Neutrophil (primary cell): ENCODE measurements at regions not wholly inside any gene's neighbourhood (a gene's known extent, or its start where the extent isn't known, plus 50 kb on each side); places are given as distances from the start of the nearest gene placed in this dataset.

Experiments
- H3K27ac ChIP-seq: fragments of 200-600 bp; sonication (generic); 2 replicates; pipeline ENCODE4 v1.5.1; 2016; ENCODE audit warnings: mild to moderate bottlenecking, moderate library complexity
- H3K27me3 ChIP-seq: fragments of 200-600 bp; sonication (generic); 2 replicates; pipeline ENCODE4 v1.6.0; 2016; ENCODE audit warnings: mild to moderate bottlenecking
- H3K36me3 ChIP-seq: fragments of 200-600 bp; sonication (generic); 2 replicates; pipeline ENCODE4 v1.5.1; 2017
- H3K4me1 ChIP-seq, 2 experiments: fragments of 200-600 bp in 1 of 2; sonication (generic) in 1 of 2; 1 replicate in 1 of 2; 2 replicates in 1 of 2; pipeline versions ENCODE4 v1.5.1 to v1.6.1; 2013 to 2016; ENCODE audit warnings: low read depth in 1 of 2, low read length in 1 of 2, mild to moderate bottlenecking in 1 of 2, moderate library complexity in 1 of 2; ENCODE audit not compliant: control insufficient read depth in 1 of 2, insufficient read depth in 1 of 2
- H3K4me3 ChIP-seq, 2 experiments: fragments of 200-600 bp in 1 of 2; sonication (generic) in 1 of 2; 1 replicate in 1 of 2; 2 replicates in 1 of 2; pipeline ENCODE4 v1.5.1; 2013 to 2016; ENCODE audit warnings: low read depth in 1 of 2, low read length in 1 of 2, mild to moderate bottlenecking in 1 of 2, moderate library complexity in 1 of 2
- H3K9me3 ChIP-seq: fragments of 200-600 bp; sonication (generic); 2 replicates; pipeline ENCODE4 v1.5.1; 2016
- CTCF ChIP-seq: fragments of 200-600 bp; sonication (generic); IDR thresholded peaks from 2 replicates; pipeline ENCODE4 v1.5.1; 2016; ENCODE audit warnings: antibody characterized with exemption

GRCh38 chr4:72902354-72902753 lies 167.2 kb downstream of the COX18 start:
- Histone ChIP-seq H3K4me3 (no peak overlapping the region), H3K36me3 (no peaks in the 10 kb centered on the region), H3K27me3 (no peaks in the 10 kb centered on the region), H3K9me3 (no peaks in the 10 kb centered on the region), H3K4me1 (no peaks in the 10 kb centered on the region), H3K27ac (no peak overlapping the region)
- no peak for TF ChIP-seq CTCF

GRCh38 chr4:72901553-72901952 lies 168.0 kb downstream of the COX18 start:
- H3K27me3 ChIP-seq = no peaks in the 10 kb centered on the region
- no peaks in the 10 kb centered on the region for H3K36me3 ChIP-seq
- no peak overlapping the region for H3K27ac ChIP-seq
- no peak overlapping the region for H3K4me3 ChIP-seq
- H3K9me3 ChIP-seq = no peaks in the 10 kb centered on the region
- H3K4me1 ChIP-seq = no peaks in the 10 kb centered on the region
- TF ChIP-seq CTCF = no peak

- Histone ChIP-seq H3K27me3 (no peaks in the 10 kb centered on the region), H3K4me3 (no peak overlapping the region), H3K36me3 (no peaks in the 10 kb centered on the region), H3K4me1 (no peaks in the 10 kb centered on the region), H3K27ac (no peak overlapping the region), H3K9me3 (no peaks in the 10 kb centered on the region)
- TF ChIP-seq CTCF = no peak
These were observed 168.6 kb downstream of the COX18 start for GRCh38 chr4:72900952-72901351.

- H3K27ac ChIP-seq = no peak overlapping the region
- no peaks in the 10 kb centered on the region for H3K9me3 ChIP-seq
- no peaks in the 10 kb centered on the region for H3K36me3 ChIP-seq
- no peak overlapping the region for H3K4me3 ChIP-seq
- no peak for TF ChIP-seq CTCF
- no peaks in the 10 kb centered on the region for H3K4me1 ChIP-seq
- H3K27me3 ChIP-seq = no peaks in the 10 kb centered on the region
These were observed 169.9 kb downstream of the COX18 start for GRCh38 chr4:72899621-72900020.

- no peaks in the 10 kb centered on the region for H3K9me3 ChIP-seq
- H3K36me3 ChIP-seq = no peaks in the 10 kb centered on the region
- no peaks in the 10 kb centered on the region for H3K4me1 ChIP-seq
- H3K27me3 ChIP-seq = no peaks in the 10 kb centered on the region
- no peak for TF ChIP-seq CTCF
- no peak overlapping the region for H3K4me3 ChIP-seq
- no peak overlapping the region for H3K27ac ChIP-seq
These were observed 170.3 kb downstream of the COX18 start for GRCh38 chr4:72899214-72899613.

GRCh38 chr4:72896515-72896914 lies 173.0 kb downstream of the COX18 start:
- Histone ChIP-seq H3K4me1 (no peaks in the 10 kb centered on the region), H3K4me3 (no peak overlapping the region), H3K27ac (no peak overlapping the region), H3K9me3 (no peaks in the 10 kb centered on the region), H3K36me3 (no peaks in the 10 kb centered on the region), H3K27me3 (no peaks in the 10 kb centered on the region)
- no peak for TF ChIP-seq CTCF
